GM12872 (cell line): ENCODE measurements at regions not wholly inside any gene's neighbourhood (a gene's known extent, or its start where the extent isn't known, plus 50 kb on each side); places are given as distances from the start of the nearest gene placed in this dataset.

Experiments used
- CTCF ChIP-seq: IDR thresholded peaks from 3 replicates; pipeline ENCODE4 v1.5.1; 2011; ENCODE audit warnings: low read depth, mild to moderate bottlenecking, low read length, moderate library complexity; ENCODE audit not compliant: insufficient read depth

GRCh38 chr2:157107877-157108276 is 149.6 kb upstream of the GALNT5 start:
- TF ChIP-seq CTCF, result no peak

GRCh38 chr2:157122776-157123175 is 134.7 kb upstream of the GALNT5 start:
- no peak for TF ChIP-seq CTCF

- TF ChIP-seq CTCF, result no peak
Measured at GRCh38 chr2:157124731-157125130, 132.8 kb upstream of the GALNT5 start.

GRCh38 chr2:157125685-157126084 is 131.8 kb upstream of the GALNT5 start:
- TF ChIP-seq CTCF, result no peak

GRCh38 chr2:157127249-157128012 is 130.1 kb upstream of the GALNT5 start:
- no peak for TF ChIP-seq CTCF

- TF ChIP-seq CTCF, result no peak
Measured at GRCh38 chr2:157143901-157144300, 113.6 kb upstream of the GALNT5 start.

GRCh38 chr2:157149270-157149669 is 108.2 kb upstream of the GALNT5 start:
- no peak for TF ChIP-seq CTCF

GRCh38 chr2:157150747-157151146 is 106.8 kb upstream of the GALNT5 start:
- no peak for TF ChIP-seq CTCF
